22Rv1 (cell line): ENCODE measurements at regions not wholly inside any gene's neighbourhood (a gene's known extent, or its start where the extent isn't known, plus 50 kb on each side); places are given as distances from the start of the nearest gene placed in this dataset.

Experiments used
- H3K27ac ChIP-seq: fragments of 450-650 bp; 2 replicates; pipeline ENCODE4 v1.5.1; 2017
- CTCF ChIP-seq: fragments of 450-650 bp; IDR thresholded peaks from 2 replicates; pipeline ENCODE4 v1.5.1; 2017; ENCODE audit warnings: mild to moderate bottlenecking
- ZFX ChIP-seq: fragments of 450-650 bp; IDR thresholded peaks from 2 replicates; pipeline ENCODE4 v1.6.1; 2017; ENCODE audit warnings: antibody characterized with exemption, borderline replicate concordance

- H3K27ac ChIP-seq, result no peak overlapping the region
These were observed 171.0 kb downstream of the BRINP2 start for GRCh38 chr1:177341773-177342172.

GRCh38 chr1:177340601-177341067 lies 169.9 kb downstream of the BRINP2 start:
- no peak overlapping the region for H3K27ac ChIP-seq
- no peak for TF ChIP-seq ZFX
- TF ChIP-seq CTCF, result no peak

More at GRCh38 chr1:177341773-177342172, 171.0 kb downstream of the BRINP2 start:
- no peak for TF ChIP-seq CTCF
- TF ChIP-seq ZFX, result no peak

DNA sequence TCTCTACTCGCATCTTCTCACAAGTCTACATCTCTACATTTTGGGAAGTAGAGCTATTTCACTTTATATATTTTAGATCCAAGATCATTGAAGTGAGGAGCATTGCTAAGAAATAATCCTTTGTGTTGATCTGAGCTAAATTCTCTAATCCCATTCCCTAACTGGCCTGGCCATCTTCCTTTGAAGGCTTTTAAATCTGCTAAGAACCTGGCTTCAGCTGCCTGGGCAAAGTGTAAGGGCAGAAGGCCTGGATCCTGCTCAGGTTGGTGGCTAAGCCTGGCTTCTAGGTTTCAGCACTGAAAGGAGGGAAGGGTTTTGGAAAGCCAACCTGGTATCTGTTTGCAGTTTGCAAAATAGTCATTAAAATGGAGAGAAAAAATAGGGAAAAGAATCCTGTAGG lies 167.6 kb downstream of the BRINP2 start:
- TF ChIP-seq ZFX (no peak), CTCF (no peak)
- no peak overlapping the region for H3K27ac ChIP-seq

DNA sequence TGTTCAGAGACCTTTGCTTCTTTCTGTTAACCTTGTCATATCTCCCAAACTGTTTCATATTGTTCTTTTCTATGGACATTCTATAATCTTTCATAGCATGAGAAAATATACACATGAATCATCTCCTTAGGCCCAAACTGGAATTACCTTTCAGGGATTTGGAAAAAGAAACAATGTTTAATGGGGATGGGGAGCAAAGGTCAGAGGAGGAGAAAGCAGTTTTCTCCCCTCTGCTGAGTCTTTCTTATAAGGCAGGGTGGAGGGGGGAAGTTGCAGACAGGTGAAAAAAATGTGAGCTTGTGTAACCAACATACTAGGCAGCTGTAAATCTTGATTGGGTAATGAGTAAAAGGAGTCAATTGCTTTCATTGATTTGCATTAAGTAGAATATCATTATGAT lies 164.1 kb downstream of the BRINP2 start:
- TF ChIP-seq CTCF, result no peak
- no peak for TF ChIP-seq ZFX
- H3K27ac ChIP-seq, result no peak overlapping the region

DNA sequence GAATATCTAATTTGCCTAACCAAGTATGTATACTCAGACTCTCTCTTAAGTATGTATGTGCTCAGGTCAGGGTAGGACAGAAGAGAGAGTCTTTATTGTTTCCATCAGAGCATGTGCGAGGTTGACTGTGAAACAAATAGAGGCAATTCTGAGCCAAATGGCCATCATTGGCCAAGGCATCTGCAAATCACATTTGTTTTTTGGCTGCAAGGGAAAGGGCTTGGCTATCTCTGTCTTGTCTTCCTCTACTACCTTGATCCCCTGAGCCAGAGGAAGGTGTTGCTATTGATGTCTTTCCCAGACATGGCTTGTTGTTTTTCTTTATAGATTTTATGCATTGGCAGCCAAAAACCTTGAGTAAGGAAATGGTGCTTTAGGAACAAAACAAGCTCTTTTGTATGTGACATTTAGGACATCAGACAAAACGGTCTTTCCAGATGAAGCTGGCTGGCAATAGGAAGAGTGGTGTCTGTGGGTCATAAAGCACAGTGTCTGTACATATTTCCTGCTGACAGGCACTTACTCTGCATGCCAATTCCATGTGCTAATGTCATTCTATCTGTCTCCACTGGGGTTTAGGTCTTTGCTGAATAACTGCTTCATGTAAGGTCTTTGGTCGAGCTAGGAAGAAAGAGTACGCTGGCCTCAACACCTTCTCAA lies 163.3 kb downstream of the BRINP2 start:
- no peak overlapping the region for H3K27ac ChIP-seq
- no peak for TF ChIP-seq ZFX
- no peak for TF ChIP-seq CTCF
